K562 (cell line): ENCODE measurements at regions not wholly inside any gene's neighbourhood (a gene's known extent, or its start where the extent isn't known, plus 50 kb on each side); places are given as distances from the start of the nearest gene placed in this dataset.

ENCODE experiments used
- ATAC-seq: fragments of 200-7000 bp; cut with Tn5 transposase; 3 replicates; pipeline ENCODE4 v1.9.1; 2020; ENCODE audit warnings: moderate library complexity
- BruUV-seq: library from RNA; stranded (reverse); fragments of 400-500 nt; replicated peaks from 2 replicates; lab custom pipeline; 2021; lab: Mats Ljungman, UMichigan
- CTCF ChIA-PET: fragments of 300-600 bp; formaldehyde crosslinking; extraction: SDS; loops from one replicate; lab custom pipeline; 2021; ENCODE audit warnings: low intra/inter-chr PET ratio; lab: Yijun Ruan, JAX
- POLR2A ChIA-PET: fragments of 300-600, 350-650 bp; sonication (Branson Sonifier 250); formaldehyde crosslinking; extraction: SDS; loops from one replicate; lab custom pipeline; 2021; ENCODE audit warnings: antibody characterized with exemption, inconsistent platforms; lab: Yijun Ruan, JAX
- DNase-seq, 4 experiments: peaks; one replicate each; pipeline versions ENCODE4 v3.0.0 to v3.0.0-alpha.2; 2011 to 2018; ENCODE audit warnings: low spot score in 3 of 4, mixed read lengths in 3 of 4; ENCODE audit errors: extremely low read depth in 1 of 4
- FAIRE-seq: peaks from 2 replicates; lab custom pipeline; 2011; peaks lifted over from hg19 to GRCh38; lab: Jason Lieb, UNC
- H2AFZ ChIP-seq: 2 replicates; pipeline ENCODE4 v1.6.0; 2011; ENCODE audit warnings: low read depth, low read length, control low read depth, inconsistent platforms
- H3K27ac ChIP-seq: fragments of 200-600 bp; 3 replicates; pipeline ENCODE4 v1.8.0; 2011; ENCODE audit warnings: low read depth, mild to moderate bottlenecking, control low read depth, inconsistent platforms, low read length, moderate library complexity, mixed read lengths; ENCODE audit errors: extremely low read depth
- H3K27me3 ChIP-seq, 2 experiments: fragments of 300-600 bp in 1 of 2; 2 replicates in 1 of 2; 3 replicates in 1 of 2; pipeline versions ENCODE4 v1.6.0 to v1.8.0; 2011; ENCODE audit warnings: inconsistent platforms in 2 of 2, low read length in 2 of 2, mild to moderate bottlenecking in 1 of 2, mixed read lengths in 1 of 2, moderate library complexity in 1 of 2; ENCODE audit not compliant: control insufficient read depth in 2 of 2, insufficient read depth in 2 of 2
- H3K36me3 ChIP-seq: fragments of 300-600 bp; 3 replicates; pipeline ENCODE4 v1.8.0; 2011; ENCODE audit warnings: mild to moderate bottlenecking, low read length, inconsistent platforms; ENCODE audit not compliant: control insufficient read depth, insufficient read depth
- H3K4me1 ChIP-seq, 2 experiments: fragments of 200-600 bp in 1 of 2; replicated peaks in 1 of 2; 2 replicates in 1 of 2; 3 replicates in 1 of 2; pipeline versions ENCODE4 v1.5.1 to v1.8.0; 2011; ENCODE audit warnings: inconsistent platforms in 2 of 2, low read length in 2 of 2, mild to moderate bottlenecking in 1 of 2, mixed read lengths in 1 of 2, moderate library complexity in 1 of 2; ENCODE audit not compliant: control insufficient read depth in 2 of 2, insufficient read depth in 2 of 2
- H3K4me2 ChIP-seq: 2 replicates; pipeline ENCODE4 v1.6.1; 2011; ENCODE audit warnings: low read length, control low read depth, inconsistent platforms, mixed read lengths; ENCODE audit not compliant: insufficient read depth
- H3K4me3 ChIP-seq: fragments of 200-600 bp; sonication (generic), shearing (Covaris generic); 2 replicates; pipeline ENCODE4 v1.5.1; 2016; ENCODE audit warnings: control low read depth, inconsistent platforms
- H3K79me2 ChIP-seq: fragments of 200-600 bp; 3 replicates; pipeline ENCODE4 v1.8.0; 2011; ENCODE audit warnings: low read length, inconsistent platforms; ENCODE audit not compliant: control insufficient read depth, insufficient read depth
- H3K9ac ChIP-seq, 2 experiments: 2 replicates each; pipeline versions ENCODE4 v1.6.0 to v1.6.1; 2011; ENCODE audit warnings: low read depth in 2 of 2, low read length in 2 of 2, control low read depth in 1 of 2, inconsistent platforms in 1 of 2, mild to moderate bottlenecking in 1 of 2, mixed read lengths in 1 of 2; ENCODE audit not compliant: insufficient read depth in 1 of 2
- H3K9me1 ChIP-seq: one replicate; pipeline ENCODE4 v1.6.0; 2011; ENCODE audit warnings: inconsistent platforms, mild to moderate bottlenecking, low read length, moderate library complexity; ENCODE audit not compliant: control insufficient read depth, insufficient read depth
- H3K9me3 ChIP-seq: replicated peaks from 2 replicates; pipeline ENCODE4 v1.5.1; 2011; ENCODE audit warnings: low read depth, low read length, inconsistent platforms; ENCODE audit not compliant: control insufficient read depth, insufficient read depth
- H4K20me1 ChIP-seq: replicated peaks from 2 replicates; pipeline ENCODE4 v1.6.1; 2011; ENCODE audit warnings: low read length, inconsistent platforms, mixed read lengths; ENCODE audit not compliant: control insufficient read depth, insufficient read depth
- CREBBP ChIP-seq: IDR thresholded peaks from one replicate; pipeline ENCODE4 v1.6.1; 2012; ENCODE audit warnings: low read depth, mild to moderate bottlenecking, control low read depth, inconsistent platforms, low read length
- NCOA6 ChIP-seq: fragments of 450-650 bp; IDR thresholded peaks from 2 replicates; pipeline ENCODE4 v1.6.1; 2017; ENCODE audit warnings: mild to moderate bottlenecking
- WGBS: fragments of 100-300 bp; shearing (Covaris generic); methylation state at CpG from one replicate; pipeline ENCODE4 v1.1.6; 2016; ENCODE audit warnings: low coverage, mixed read lengths; ENCODE audit not compliant: insufficient coverage; ENCODE audit errors: missing lambda C conversion rate; 5-methylcytosine and 5-hydroxymethylcytosine counted together
- in situ Hi-C: fragments of 300-500 bp; cut with MboI; formaldehyde crosslinking; loops from 4 replicates; pipeline ENCODE4 v1.15.0; 2018; ENCODE audit warnings: inconsistent platforms, mixed read lengths
- intact Hi-C: fragments of 100-400 bp; cut with micrococcal nuclease; formaldehyde crosslinking; loops from 2 replicates; pipeline ENCODE4 v1.14.2; 2022
- TF ChIP-seq, protein P1 (sequence below): fragments of 250-450 bp; sonication (Bioruptor Pico); IDR thresholded peaks from 2 replicates; pipeline ENCODE4 v1.4.0; 2020; ENCODE audit warnings: mild to moderate bottlenecking, moderate library complexity, borderline replicate concordance

DNA sequence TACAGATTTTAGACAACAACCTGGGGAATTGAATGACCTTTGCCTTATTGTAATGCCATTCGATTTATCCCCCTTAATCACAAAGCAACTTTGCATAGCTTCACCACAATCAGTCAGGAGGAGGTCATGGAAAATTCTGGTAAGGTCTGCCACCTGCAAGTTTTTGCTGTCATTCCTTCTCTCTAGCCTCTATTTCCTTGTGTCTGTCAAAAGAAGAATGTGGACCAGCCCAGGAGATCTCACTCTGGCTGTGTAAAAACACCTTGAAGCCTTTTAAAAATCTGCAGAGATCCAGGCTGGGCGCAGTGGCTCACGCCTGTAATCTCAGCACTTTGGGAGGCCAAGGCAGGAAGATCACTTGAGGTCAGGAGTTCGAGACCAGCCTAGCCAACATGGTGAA is 74.1 kb upstream of the BZW1 start:
- BruUV-seq: no TSS peak
- Histone ChIP-seq H3K27ac (no peak overlapping the region), H2AFZ (no peak overlapping the region), H3K9me1 (no peaks in the 10 kb centered on the region), H3K4me3 (no peak overlapping the region), H3K79me2 (no peaks in the 10 kb centered on the region), H3K36me3 (no peaks in the 10 kb centered on the region), H4K20me1 (no peaks in the 10 kb centered on the region), H3K27me3 (peaks cover 4 to 33% of the 10 kb centered on the region in 2 experiments; a peak in 3 of 5 replicates), H3K4me2 (no peak overlapping the region), H3K9me3 (no peaks in the 10 kb centered on the region), H3K4me1 (no peaks in the 10 kb centered on the region; a peak in 1 of 5 replicates), H3K9ac (no peak overlapping the region)
- 0% methylated on average over 2 of the region's 4 CpGs for WGBS
- in situ Hi-C loops (no loop called here), intact Hi-C loops (no loop called here)
- ChIA-PET POLR2A (interaction anchor here (0.7 kb wide), 1 partner anchor 74 kb away, joined by 3 read pairs; the partner anchor contains the start of gene BZW1), CTCF (no interaction called here)
- TF ChIP-seq NCOA6: no peak
- FAIRE-seq (no peak), ATAC-seq (no peak), DNase-seq (no peak)

DNA sequence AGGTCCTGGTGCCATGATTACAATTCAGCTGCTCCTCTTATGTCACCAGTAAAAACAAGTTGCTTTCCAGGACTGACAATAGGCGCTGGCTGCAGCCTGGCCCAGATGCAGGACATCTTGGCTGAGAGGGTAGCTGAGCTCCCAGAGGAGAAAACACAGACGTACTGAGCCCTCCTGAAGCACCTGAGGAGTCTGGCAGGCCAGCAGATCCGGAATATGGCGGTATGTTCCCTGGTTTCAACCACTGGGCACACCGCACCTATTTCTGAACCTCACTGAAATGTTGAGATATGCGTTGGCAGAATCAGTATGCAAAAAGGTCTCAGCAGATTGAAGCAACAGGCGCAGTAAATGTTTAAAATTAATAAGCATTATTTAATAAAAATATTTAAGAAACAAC is 73.1 kb upstream of the BZW1 start:
- intact Hi-C loops: no loop called here
- no peak for TF ChIP-seq CREBBP
- TF ChIP-seq, protein P1, sequence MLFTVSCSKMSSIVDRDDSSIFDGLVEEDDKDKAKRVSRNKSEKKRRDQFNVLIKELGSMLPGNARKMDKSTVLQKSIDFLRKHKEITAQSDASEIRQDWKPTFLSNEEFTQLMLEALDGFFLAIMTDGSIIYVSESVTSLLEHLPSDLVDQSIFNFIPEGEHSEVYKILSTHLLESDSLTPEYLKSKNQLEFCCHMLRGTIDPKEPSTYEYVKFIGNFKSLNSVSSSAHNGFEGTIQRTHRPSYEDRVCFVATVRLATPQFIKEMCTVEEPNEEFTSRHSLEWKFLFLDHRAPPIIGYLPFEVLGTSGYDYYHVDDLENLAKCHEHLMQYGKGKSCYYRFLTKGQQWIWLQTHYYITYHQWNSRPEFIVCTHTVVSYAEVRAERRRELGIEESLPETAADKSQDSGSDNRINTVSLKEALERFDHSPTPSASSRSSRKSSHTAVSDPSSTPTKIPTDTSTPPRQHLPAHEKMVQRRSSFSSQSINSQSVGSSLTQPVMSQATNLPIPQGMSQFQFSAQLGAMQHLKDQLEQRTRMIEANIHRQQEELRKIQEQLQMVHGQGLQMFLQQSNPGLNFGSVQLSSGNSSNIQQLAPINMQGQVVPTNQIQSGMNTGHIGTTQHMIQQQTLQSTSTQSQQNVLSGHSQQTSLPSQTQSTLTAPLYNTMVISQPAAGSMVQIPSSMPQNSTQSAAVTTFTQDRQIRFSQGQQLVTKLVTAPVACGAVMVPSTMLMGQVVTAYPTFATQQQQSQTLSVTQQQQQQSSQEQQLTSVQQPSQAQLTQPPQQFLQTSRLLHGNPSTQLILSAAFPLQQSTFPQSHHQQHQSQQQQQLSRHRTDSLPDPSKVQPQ (CRISPR knock-in tag): no peak
- Histone ChIP-seq H2AFZ (no peak overlapping the region), H3K79me2 (no peaks in the 10 kb centered on the region), H3K4me1 (no peaks in the 10 kb centered on the region; a peak in 1 of 5 replicates), H3K36me3 (no peaks in the 10 kb centered on the region), H3K9me1 (no peaks in the 10 kb centered on the region), H3K4me2 (no peak overlapping the region), H3K9ac (no peak overlapping the region), H3K4me3 (no peak overlapping the region), H4K20me1 (no peaks in the 10 kb centered on the region), H3K27me3 (peaks cover 5 to 38% of the 10 kb centered on the region in 2 experiments; a peak in 3 of 5 replicates), H3K27ac (no peak overlapping the region), H3K9me3 (no peaks in the 10 kb centered on the region)
- ChIA-PET POLR2A (interaction anchor here (0.7 kb wide), 1 partner anchor 73 kb away, joined by 3 read pairs; the partner anchor contains the start of gene BZW1), CTCF (no interaction called here)
- DNase-seq (no peak), FAIRE-seq (no peak), ATAC-seq (no peak)
- BruUV-seq: no TSS peak
- WGBS: 0% methylated on average over 7 of the region's 7 CpGs
- in situ Hi-C loops: no loop called here
